Hematopoietic multipotent progenitor cell treated with erythropoietin and hydrocortisone succinate and interleukin-3 and kit ligand, for 8 days (in vitro differentiated cells): ENCODE measurements at regions not wholly inside any gene's neighbourhood (a gene's known extent, or its start where the extent isn't known, plus 50 kb on each side); places are given as distances from the start of the nearest gene placed in this dataset.
"Not testable (repeated sequence)": the region's sequence is repeated elsewhere in the genome, so short reads cannot be mapped to it uniquely, and the experiment has no call there.

Experiments used
- DNase-seq: peaks from one replicate; pipeline ENCODE4 v3.0.0-alpha.2; 2015

DNA sequence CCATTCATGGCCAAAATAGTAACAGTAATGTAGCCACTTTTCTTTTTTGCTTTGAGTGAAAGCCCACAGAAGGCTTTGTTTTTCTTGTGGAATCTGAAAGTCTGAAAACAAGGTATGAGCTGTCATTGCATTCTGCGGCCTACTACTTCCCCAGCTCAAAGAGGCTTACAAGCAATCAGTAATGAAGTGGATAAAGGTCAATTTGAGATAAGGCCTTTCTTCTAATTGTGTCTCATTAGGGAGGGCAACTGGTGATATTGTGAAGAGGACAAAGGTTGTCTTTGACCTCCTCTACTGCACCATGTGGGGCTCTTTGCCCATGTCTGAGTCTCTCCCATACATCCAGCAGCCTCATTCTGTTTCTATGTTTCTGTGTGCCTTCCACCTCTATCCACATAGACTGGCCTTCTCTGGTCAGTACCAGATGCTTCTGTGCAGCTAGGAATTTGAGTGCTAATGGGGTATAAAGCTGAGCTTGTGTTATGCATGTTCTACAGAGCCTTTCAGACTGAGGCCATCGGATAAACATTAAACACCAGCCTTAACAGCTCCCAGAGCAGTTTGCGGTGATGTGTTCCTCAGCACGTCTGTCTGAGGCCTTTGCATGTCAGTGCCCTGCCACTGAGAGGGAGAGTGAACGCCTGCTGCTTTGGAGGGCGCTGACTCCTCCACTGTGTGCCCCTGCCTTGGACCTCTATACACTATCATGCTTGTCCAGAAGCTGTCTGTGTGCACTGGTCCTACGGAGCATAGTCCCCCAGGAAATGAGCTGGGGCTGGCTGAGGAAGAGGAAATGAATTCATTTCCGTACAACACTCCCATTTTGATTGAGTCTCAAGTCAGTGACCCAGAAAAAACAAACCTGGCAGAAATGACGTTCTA is 80.2 kb downstream of the SH2D1A start:
- no peak for DNase-seq

GRCh38 chrX:124433186-124433585 is 86.8 kb downstream of the SH2D1A start:
- no peak for DNase-seq

DNA sequence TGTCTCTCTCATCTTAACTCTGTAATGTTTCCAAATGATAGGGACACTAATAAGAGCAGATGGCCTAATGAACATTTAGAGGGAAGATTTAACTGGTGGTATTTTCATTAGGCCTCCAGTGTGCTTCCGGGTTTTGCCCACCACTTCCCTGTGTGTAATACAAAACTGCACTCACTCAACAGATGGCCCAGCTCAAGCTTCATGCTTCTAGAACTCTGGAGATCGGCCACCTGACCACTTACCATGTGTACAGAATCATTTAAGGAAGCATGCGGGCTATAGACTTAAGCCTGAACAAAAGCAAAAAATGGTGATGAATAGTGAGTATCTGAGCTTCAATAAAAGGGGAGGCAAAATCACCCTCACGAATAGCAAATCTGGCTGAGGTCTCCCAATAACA is 89.3 kb downstream of the SH2D1A start:
- no peak for DNase-seq

- DNase-seq: no peak
These were observed 94.3 kb downstream of the SH2D1A start for GRCh38 chrX:124440695-124441094.

DNA sequence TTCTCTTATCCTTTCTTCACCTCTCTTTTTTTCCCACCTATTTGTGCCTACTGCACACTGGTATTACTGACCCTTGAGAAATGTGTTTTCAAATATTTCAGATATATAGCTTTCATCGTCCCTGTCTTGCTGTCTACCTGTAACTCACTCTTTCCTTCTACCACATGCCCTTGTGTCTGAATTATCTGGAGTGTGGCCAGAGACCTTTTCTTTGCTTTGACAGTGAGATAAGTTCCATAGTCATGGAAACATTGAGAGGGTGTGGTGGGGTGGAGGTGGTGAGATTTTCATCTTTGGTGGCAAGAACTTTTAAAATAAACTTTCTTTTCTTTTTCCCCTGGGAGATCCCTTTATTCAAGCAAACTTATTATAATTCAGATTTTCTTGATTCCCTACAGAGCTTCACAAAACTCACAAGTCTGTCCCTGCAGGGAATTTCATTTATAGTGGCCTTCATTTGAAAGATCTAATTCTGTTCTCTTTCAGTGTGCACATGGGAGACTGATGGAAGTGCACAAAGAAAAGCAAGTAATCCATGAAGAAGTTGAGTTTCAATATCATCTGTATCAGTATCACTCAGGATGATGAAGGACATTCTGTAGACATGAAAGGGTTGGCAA is 95.7 kb downstream of the SH2D1A start:
- peak; percentile 20 for DNase-seq

DNA sequence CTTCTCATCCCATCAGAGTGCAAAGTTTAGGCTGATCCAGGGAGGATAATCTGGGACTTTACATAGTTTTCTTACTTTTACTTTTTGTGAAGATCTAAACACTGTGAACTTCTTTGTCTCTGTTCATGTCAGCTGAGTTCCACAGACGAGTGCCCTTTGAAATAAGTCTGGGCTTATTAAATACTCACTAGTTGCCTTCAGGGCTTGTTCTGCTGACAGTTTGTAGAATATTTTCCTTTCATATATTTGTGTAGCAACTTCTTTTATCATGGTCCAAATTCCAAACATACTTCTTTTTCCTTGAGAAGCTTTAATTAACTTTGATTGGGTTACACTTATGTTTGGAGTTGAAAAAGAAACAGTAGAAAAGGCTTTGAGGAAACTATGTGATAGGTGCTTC is 109.6 kb downstream of the SH2D1A start:
- no peak for DNase-seq

- not testable (repeated sequence) for DNase-seq
These were observed 113.5 kb downstream of the SH2D1A start for GRCh38 chrX:124459851-124460250.

- DNase-seq: no peak
These were observed 116.6 kb downstream of the SH2D1A start for GRCh38 chrX:124462931-124463330.

- DNase-seq: no peak
These were observed 120.8 kb downstream of the SH2D1A start for GRCh38 chrX:124467202-124467601.

DNA sequence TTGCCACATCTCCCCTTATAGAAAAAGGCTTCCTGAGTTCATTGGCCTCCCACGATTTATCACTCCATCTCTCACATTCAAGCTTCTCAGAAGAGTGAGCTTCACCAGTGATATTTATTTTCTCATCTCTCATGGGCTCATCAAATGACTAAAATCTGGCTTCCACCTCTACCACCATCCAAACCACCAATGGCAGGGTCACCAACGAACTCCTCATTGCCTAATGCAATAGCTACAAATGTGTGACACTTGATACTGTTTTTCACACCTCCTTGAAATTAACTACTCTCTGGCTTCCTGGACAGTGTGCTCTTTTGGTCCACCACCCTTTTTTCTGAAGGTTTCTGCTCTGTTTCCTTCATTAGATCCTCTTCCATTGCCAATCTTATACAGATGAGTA is 129.0 kb downstream of the SH2D1A start:
- no peak for DNase-seq

DNA sequence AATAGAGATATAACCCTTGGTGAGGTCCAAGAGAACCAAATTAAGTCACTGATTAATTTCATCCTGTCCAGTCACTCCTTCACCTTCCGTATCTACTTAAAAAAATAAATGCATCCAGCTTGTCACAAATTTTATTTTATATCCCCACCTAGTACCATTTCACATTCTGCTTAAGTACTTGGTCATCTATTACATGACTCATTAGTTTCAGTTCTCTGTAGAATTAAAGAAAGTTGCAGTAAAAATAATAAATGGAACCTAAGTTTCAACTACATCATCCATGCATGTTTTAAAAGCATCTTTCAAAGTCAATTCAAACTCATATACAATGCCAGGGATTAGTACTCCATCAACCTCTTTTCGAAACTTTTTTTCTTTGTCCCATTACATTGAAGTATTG is 130.2 kb downstream of the SH2D1A start:
- DNase-seq: no peak

DNA sequence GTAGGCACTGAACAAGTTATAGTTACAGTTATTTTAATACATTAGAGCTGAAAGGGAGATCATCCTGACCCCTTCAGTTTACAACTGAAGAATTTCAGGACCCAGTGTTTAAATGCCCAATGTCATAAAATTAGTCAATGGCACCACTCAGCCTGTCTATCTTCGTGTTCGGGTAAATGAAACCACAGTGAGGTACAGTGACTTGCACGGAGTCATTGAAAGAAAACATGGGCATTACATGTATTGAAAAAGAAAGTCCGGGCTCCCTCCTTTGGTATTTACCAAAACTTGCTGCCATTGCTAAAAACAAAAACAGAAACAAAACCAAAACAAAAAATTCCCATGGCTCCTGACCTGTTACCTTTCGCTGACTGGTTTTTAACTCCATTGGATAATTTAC is 131.7 kb downstream of the SH2D1A start:
- no peak for DNase-seq

- DNase-seq: no peak
These were observed 142.2 kb downstream of the SH2D1A start for GRCh38 chrX:124488412-124489161.

- no peak for DNase-seq
These were observed 147.6 kb downstream of the SH2D1A start for GRCh38 chrX:124493984-124494383.

DNA sequence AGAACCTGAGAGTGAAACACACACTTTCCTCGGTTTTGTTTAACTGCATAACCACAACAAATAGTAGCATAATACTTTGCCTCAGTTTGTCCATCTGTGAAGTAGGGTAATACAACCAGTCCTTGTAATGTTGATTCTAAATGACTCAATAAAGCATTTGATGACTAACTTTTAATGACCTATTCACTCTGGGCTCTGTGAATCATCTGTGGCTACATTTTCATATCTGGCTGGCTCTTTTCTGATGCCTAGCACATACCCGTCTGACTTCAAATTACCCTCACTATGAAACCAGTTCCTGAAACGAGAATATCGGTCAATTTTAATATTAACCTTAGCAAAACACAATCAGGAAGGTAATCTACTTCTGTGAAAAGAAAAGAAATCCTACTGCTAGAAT is 151.0 kb downstream of the SH2D1A start:
- no peak for DNase-seq

GRCh38 chrX:124501586-124501985 is 155.2 kb downstream of the SH2D1A start:
- no peak for DNase-seq

DNA sequence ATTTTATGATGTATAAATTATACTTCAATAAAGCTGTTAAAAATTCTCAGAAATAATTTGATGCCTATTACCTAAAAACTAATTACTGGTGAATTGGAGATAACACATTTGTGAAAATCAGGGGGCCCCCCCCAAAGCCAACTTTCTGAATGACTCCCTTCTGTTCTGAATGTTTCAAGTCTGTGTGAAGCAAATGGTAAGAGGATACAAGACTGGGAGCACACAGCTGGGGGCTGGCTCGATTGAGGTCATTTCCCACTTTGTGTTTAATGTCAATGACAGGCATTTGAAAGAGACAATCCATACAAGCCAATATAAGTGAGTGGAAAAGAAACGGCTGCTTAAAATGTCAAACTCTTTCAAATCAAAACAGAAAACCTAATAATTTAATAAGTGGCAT is 155.8 kb downstream of the SH2D1A start:
- DNase-seq: no peak

- DNase-seq: no peak
These were observed 156.2 kb downstream of the SH2D1A start for GRCh38 chrX:124502599-124502998.

- DNase-seq: no peak
These were observed 158.0 kb downstream of the SH2D1A start for GRCh38 chrX:124504111-124504983.

GRCh38 chrX:124506066-124506465 is 159.7 kb downstream of the SH2D1A start:
- DNase-seq: no peak

GRCh38 chrX:124507246-124507645 is 160.9 kb downstream of the SH2D1A start:
- no peak for DNase-seq

DNA sequence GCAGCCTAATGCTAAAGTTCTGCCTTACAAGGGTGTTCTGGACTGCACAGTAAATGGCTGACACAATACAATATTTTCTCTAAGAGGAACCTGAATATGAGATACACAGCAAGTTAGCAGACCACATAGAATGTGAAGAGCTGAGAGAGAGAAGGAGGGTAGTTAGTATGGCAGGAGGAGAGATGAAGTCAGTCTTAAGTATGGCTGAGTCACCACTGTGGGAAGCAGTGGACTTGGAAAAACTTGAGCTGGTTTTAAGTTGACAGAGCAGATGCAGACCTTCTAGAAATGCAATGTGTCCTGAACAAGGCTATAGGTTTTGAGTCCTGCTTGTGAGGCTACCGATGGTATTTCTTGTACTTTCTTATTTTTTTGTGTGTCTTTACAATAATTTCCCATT is 172.5 kb downstream of the SH2D1A start:
- no peak for DNase-seq

DNA sequence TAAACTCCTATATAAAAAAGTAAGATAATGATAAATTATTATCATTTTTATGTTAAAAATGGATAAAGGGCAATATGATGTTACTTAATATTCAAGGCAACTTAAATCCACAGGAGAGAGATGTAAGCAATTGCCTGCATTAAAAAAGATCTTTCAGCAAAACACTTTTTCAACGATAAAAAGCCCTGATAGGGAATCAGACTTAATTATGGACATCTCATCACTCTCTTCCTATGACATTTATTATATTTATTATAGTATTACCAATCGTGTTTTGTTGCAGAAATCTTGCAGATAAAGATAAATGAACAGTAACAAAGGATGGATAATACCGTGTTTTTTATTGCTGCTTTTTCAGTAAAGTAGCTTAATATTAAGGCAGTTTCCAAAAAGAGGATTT is 178.5 kb downstream of the SH2D1A start:
- DNase-seq: no peak
